ENCODE measurements at regions not wholly inside any gene's neighbourhood (a gene's known extent, or its start where the extent isn't known, plus 50 kb on each side); places are given as distances from the start of the nearest gene placed in this dataset.

DNA sequence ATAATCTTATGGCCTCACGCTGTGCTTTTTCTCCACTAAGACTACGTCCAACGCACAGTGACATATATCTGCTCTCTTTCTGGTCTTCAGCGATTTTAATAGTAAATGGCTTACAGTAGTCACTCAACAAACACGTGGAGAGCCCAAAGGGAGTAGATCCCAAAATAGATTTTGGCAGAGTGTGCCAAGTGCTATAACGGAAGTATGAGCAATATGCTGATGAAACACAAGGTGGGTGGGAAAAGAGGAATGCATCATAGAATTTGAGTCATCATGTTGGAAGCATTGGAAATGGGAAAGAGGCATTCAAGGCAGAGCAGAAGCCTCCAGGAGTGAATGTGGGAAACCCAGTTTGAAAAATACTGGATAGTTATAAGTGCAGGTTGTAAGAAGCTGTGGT, 129.1 kb upstream of the LDB2 start:
- TF ChIP-seq, protein P1, sequence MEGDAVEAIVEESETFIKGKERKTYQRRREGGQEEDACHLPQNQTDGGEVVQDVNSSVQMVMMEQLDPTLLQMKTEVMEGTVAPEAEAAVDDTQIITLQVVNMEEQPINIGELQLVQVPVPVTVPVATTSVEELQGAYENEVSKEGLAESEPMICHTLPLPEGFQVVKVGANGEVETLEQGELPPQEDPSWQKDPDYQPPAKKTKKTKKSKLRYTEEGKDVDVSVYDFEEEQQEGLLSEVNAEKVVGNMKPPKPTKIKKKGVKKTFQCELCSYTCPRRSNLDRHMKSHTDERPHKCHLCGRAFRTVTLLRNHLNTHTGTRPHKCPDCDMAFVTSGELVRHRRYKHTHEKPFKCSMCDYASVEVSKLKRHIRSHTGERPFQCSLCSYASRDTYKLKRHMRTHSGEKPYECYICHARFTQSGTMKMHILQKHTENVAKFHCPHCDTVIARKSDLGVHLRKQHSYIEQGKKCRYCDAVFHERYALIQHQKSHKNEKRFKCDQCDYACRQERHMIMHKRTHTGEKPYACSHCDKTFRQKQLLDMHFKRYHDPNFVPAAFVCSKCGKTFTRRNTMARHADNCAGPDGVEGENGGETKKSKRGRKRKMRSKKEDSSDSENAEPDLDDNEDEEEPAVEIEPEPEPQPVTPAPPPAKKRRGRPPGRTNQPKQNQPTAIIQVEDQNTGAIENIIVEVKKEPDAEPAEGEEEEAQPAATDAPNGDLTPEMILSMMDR (conservative IDR thresholded peaks at IDR 0.05; ENCODE audit: low read depth in 2 of 2): no peak
- TF ChIP-seq EZH2 (IDR thresholded peaks at IDR 0.05; ENCODE audit: low read depth, unreplicated experiment): no peak
- TF ChIP-seq POLR2AphosphoS5 (IDR thresholded peaks at IDR 0.05; ENCODE audit: low read depth): no peak
- TF ChIP-seq EZH2phosphoT487 (IDR thresholded peaks at IDR 0.05; ENCODE audit: unreplicated experiment): no peak
- TF ChIP-seq, protein P2, sequence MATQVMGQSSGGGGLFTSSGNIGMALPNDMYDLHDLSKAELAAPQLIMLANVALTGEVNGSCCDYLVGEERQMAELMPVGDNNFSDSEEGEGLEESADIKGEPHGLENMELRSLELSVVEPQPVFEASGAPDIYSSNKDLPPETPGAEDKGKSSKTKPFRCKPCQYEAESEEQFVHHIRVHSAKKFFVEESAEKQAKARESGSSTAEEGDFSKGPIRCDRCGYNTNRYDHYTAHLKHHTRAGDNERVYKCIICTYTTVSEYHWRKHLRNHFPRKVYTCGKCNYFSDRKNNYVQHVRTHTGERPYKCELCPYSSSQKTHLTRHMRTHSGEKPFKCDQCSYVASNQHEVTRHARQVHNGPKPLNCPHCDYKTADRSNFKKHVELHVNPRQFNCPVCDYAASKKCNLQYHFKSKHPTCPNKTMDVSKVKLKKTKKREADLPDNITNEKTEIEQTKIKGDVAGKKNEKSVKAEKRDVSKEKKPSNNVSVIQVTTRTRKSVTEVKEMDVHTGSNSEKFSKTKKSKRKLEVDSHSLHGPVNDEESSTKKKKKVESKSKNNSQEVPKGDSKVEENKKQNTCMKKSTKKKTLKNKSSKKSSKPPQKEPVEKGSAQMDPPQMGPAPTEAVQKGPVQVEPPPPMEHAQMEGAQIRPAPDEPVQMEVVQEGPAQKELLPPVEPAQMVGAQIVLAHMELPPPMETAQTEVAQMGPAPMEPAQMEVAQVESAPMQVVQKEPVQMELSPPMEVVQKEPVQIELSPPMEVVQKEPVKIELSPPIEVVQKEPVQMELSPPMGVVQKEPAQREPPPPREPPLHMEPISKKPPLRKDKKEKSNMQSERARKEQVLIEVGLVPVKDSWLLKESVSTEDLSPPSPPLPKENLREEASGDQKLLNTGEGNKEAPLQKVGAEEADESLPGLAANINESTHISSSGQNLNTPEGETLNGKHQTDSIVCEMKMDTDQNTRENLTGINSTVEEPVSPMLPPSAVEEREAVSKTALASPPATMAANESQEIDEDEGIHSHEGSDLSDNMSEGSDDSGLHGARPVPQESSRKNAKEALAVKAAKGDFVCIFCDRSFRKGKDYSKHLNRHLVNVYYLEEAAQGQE (IDR thresholded peaks at IDR 0.05; ENCODE audit: unreplicated experiment): no peak
- no peak for TF ChIP-seq ZNF331 (CRISPR knock-in tag; IDR thresholded peaks at IDR 0.05; ENCODE audit: low read depth)
- TF ChIP-seq CREB1 (CRISPR knock-in tag; IDR thresholded peaks at IDR 0.05; ENCODE audit: low read depth): no peak
- TF ChIP-seq JUNB (IDR thresholded peaks at IDR 0.05; ENCODE audit: unreplicated experiment): no peak
- TF ChIP-seq NANOG (IDR thresholded peaks at IDR 0.05; ENCODE audit: borderline replicate concordance): no peak
- no peak for TF ChIP-seq STAT1 (IDR thresholded peaks at IDR 0.05; ENCODE audit: unreplicated experiment)

Measured in GM23338 (cell line).